HG02973 (cell line): ENCODE measurements at regions not wholly inside any gene's neighbourhood (a gene's known extent, or its start where the extent isn't known, plus 50 kb on each side); places are given as distances from the start of the nearest gene placed in this dataset.
"Not testable (repeated sequence)": the region's sequence is repeated elsewhere in the genome, so short reads cannot be mapped to it uniquely, and the experiment has no call there.

Experiments used
- ATAC-seq: cut with Tn5 transposase; IDR thresholded peaks from one replicate; pipeline ENCODE4 v1.9.1; 2021; ENCODE audit warnings: moderate library complexity; ENCODE audit not compliant: unreplicated experiment

DNA sequence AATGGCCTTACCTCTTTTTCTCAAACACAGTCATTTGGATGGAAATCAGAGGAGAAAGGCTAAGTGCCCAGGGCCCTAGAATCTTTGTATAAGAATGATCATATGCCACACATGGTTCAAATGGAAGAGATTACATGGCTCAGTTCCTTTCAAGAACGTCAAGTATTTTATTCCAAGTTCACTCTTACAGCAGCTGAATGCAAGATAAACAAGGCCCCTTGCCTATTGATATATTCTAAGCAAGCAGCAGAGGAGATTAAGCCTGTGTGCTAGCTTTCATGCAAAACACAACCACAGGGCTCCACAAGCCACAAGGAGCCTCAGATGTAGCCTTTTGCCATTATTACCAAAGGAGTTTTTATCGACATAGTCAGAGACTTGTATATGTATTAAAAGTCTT lies 55.3 kb upstream of the SLCO6A1 start:
- no peak for ATAC-seq

DNA sequence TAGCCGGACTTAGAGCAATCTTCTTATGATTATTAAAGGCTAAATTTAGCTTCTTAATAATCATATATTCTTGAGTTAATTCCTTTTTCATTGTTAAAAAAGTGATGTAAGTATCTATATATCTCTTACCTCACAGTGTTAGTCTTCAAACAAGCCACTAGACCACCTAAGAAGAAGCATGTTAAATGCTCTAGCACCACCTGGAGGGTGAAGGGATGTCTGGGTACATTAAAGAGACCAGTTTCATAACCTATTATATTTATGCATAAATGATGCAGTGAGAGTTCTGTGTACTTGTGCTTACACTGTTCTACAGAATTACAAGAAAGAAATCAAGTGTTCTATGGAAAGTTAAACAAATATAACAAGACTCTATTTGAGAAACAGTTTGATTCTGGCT lies 55.9 kb upstream of the SLCO6A1 start:
- ATAC-seq: no peak

DNA sequence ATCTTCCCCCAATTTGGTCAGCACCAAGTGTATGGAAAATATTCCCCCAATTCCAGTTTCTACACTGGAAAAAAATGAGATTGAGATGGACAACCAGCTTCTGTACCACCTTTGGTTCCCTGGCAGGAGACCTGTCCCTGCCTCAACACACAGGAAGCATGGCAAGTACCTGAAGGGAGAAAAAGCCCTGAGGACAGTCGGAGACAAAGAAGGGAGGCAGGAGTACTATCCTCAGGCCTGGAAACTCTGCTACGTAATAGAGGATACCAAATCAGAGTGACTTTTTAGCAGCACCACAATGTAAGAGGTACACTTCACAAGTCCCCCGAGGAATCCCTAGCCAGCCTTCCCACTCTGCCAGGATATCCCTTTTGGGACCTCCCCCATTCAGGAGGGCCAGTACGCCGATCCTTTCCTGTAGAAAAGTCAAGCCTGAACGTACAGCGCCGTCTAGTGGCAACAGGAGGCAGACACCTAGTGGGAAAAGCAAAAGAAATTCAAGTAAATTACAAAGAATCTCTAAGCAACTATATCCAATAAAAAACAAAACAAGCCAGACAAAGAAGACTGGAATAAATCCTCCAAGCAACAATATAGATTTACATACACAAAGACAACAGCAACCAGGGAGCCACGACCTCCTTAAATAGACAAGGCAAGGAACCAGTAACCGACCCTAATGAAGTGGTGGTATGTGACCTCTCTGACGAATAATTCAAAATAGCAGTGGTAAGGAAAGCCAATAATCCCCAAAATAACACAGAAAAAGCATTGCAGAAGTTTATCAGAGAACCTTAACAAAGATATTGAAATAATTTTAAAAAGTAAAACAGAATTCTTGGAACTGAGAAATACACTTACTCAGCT lies 63.3 kb upstream of the SLCO6A1 start:
- peak; percentile 74 for ATAC-seq

DNA sequence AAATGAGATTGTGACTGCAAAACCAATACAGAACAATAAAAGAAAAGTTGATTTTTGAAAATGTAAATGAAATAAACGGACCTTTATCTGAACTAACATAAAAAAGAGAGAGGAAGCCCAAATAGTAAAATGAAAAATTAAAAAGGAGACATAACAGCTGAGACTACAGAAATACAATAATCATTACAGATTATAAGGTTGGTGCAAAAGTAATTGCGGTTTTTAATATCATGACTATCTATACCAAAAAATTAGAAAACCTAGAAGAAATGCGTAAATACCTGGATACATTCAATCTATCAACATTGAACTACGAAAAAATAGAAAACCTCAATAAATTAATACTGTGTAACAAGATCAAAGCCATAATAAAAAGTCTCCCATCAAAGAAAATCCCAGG lies 71.9 kb upstream of the SLCO6A1 start:
- no peak for ATAC-seq

DNA sequence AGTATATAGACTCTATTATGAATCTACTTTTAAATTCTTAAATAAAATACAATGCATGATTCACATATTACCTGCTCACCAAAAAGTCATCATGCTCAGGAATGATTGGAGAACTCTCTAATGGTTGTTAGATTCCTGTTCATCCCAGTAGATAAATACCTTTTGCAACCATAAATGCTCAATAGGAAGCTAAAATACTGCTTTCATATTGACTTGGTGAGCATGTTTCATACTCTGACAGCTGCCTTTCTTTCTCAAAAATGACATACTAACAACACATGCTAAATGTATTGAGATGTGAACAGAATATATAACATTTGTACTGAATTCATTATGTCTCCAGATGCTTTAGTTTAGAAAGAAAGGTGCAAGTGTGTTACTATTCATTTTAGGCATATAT lies 79.6 kb upstream of the SLCO6A1 start:
- no peak for ATAC-seq

DNA sequence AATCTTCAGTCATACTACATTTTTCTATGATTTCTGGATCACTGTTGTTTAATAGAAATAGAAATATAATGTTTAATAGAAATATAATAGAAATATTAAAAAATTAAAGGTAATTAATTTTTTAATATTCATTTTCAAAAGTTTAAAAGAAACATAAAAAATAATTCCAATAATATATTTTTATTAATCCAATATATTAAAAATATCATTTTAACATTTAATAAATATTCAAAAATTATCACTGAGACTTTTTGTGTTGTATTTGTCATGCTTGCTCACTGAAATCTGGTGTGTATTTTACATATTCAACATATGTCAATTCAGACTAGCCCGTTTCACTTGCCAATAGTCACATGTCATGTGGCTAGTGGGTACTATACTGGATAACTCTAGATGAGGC lies 80.6 kb upstream of the SLCO6A1 start:
- no peak for ATAC-seq

DNA sequence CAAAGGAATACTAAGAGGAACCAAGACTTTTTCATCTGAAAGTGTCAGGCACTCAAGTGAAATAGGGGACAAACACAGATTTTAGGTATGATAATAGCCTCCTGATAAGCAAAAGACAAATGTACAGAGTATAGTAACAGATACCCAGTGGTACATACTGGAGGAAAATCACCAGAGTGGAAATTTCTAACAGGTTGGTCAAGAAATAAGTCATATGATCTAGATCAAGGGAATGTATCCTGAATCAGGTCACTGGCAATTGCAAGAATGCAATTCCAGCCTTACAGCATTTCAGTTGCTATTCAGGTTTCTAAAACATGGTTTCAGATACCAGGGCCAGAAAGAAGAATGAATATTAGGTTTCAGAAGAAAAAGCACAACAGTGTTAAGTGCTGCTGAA lies 82.2 kb upstream of the SLCO6A1 start:
- no peak for ATAC-seq

DNA sequence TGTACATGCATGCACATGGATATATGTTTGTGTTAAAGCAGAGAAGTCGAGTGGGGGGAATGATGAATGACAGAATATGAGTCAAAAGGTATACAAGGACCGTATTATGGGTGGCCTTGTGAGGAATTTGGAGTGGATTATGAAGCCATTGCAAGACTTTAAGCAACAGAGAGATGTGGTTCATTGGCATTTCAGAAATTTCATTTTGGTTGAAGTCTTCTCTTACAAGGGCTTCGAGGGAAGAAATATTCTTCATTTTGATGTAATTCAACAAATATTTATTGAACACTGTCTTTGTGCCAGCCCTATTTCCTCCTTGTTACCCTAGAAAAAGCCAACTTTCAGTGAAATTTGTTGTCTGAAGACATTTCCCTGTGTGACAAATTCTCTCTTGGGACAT lies 83.9 kb upstream of the SLCO6A1 start:
- ATAC-seq: no peak

DNA sequence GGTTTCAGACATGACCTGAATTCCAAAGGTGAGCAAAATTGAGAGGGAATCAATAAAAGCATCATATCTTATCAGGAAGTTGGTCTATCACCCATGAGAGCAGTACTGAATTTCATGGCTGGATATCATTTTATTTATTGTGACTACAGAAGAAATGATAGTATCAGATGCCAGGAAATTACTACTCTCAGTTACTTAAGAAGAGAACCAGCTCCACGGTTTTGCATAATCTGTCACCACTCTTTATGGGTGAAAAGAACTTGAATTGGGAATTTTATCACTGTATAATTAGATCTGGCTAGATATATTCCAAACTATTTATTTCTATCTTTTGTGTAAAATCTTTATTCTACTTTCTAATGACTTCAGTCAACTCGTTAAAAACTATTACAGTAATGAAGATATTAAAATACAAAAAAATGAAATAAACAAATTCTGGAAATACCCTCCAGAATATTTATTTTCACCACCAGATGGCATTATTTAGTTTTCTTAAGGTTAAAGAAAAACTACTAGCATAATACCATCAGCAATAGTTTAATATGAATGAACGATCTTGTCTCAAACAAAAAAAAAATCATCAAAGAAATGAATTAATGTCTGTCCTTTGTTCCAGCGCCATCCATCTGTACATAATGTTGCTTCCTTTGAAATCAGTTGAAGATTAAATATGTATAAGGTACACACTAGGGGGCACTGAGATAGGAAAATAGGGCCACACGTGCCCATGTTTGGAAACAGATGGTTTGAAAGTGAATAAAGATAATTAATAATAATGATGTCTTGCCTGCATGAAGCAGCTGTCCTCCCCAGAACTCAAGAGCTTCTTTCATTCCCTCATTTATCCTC lies 84.7 kb upstream of the SLCO6A1 start:
- ATAC-seq: no peak

DNA sequence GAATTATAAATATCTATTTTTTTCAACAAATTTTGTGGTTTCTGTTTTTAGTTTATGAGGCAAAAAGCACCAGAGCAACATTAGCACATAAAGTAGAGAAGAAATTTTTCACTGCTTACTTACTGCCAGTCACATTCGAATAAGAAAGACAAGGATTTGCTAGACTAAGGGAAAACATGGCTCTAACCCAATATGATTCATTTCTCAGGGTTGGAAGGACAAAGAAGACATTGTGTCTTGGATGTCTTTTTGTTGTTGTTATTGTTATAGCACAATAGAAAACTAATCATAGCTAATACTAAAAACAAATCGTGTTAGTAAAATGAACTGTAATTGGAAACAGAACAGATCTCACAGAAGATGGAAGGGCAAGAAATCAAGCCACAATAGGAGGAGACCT lies 90.9 kb upstream of the SLCO6A1 start:
- no peak for ATAC-seq

DNA sequence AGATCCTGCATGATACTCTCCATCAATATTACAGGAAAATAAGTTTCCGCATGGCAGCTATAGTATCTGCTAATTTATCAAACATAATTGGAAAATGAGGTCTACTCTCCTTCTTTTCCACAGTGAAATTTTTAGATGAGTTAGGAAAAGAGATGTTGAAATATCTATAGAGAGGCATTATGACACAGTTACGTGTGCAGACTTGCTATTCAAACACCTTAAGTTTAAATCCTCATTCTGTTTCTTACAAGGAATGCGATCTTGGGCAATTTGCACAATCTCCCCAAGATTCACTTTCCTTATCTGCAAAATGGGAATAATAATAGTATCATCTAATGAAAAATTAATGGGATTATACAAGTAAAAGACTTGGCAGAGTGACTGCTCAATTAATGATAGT lies 91.7 kb upstream of the SLCO6A1 start:
- ATAC-seq: no peak

DNA sequence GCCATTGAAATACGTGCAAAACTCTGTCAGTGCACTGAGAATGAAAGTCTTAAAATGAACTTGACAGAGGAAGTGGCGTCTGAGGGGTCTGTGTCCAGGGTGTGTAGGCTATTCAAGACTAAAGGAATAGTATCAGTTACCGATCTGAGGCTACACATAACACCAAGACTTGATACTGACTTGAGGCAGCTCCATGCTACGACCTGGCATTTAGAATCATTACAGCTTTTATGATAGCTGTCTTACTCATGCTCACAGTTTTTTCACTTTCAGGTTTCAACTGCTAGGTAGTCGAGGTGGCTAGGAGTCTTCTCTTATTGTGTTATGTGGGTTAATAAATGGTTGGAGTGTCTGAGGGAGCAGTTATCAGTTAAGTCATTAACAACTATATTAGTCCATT lies 92.8 kb upstream of the SLCO6A1 start:
- peak; percentile 82 for ATAC-seq

DNA sequence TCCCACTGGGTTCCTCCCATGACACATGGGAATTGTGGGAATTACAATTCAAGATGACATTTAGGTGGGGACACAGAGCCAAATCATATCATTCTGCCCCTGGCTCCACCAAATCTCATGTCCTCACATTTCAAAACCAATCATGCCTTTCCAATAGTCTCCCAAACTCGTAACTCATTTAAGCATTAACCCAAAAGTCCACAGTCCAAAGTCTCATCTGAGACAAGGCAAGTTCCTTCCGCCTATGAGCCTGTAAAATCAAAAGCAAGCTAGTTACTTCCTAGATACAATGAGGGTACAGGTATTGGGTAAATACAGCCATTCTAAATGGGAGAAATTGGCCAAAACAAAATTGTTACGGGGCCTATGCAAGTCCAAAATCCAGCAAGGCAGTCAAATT lies 93.8 kb upstream of the SLCO6A1 start:
- ATAC-seq: not testable (repeated sequence)

DNA sequence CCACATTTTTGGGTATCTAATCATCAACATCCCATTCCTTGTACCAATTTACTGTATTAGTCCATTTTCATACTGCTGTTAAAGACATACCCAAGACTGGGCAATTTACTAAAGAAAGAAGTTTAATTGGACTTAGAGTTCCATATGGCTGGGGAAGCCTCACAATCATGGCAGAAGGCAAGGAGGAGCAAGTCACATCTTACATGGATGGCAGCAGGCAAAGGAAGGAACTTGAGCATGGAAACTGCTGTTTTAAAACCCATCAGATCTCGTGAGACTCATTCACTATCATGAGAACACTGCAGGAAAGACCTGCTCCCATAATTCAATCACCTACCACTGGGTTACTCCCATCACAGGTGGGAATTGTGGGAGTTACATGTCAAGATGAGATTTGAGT lies 95.4 kb upstream of the SLCO6A1 start:
- no peak for ATAC-seq

DNA sequence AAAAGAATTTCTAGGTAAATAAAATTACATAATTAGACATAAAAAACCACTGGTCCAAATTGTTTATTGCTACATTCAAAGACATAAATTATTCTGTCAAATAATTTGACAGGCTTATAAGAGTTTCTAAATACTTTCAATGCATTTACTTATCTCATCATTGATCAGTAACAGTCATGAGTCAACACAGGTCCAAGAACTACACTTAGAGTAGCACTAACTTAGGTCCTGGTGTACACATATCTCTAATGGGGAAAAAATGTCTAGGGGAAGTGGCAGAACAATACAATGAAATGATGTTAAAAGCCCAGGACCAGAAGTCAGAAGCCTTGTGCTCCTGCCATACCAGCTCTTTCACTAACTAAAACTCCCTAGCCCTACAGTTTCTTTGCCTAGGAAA lies 96.5 kb upstream of the SLCO6A1 start:
- no peak for ATAC-seq

DNA sequence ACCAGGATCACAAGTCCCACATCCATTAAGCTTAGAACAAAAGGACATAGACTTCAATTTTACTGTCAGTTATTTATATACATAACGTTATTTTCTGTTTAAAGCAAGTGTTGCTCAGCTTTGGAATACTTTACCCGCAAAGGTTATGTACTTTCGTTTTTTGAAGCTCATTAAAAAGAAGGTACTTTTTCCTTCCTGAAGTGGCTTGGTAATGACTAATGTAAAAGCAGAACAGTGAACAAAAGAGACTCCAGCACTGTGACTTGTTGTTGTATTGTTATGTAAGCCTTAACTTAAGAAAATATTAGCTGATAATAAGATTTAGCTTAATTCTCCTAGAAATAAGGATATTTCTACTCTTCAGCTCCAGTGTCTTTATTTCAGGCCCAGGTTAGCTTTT lies 97.3 kb upstream of the SLCO6A1 start:
- ATAC-seq: peak; percentile 68

DNA sequence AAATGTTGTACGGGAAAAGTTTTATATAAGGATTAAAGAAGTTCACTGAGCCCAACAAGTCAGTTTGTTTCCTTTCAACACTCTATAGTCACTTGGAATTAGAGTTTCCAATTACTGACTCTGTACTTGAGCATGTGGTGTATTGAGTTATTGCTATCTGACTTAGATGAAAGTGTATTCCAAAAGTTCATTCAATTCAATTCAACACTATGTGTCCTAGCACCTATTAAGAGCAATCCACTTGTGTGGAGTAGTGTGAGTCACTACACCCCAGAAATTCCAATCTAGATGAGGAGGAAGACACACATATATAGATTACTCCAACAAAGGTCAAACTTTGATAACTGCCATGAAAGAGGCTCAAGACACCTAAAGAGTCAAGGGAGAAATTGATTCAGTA lies 98.2 kb upstream of the SLCO6A1 start:
- no peak for ATAC-seq

DNA sequence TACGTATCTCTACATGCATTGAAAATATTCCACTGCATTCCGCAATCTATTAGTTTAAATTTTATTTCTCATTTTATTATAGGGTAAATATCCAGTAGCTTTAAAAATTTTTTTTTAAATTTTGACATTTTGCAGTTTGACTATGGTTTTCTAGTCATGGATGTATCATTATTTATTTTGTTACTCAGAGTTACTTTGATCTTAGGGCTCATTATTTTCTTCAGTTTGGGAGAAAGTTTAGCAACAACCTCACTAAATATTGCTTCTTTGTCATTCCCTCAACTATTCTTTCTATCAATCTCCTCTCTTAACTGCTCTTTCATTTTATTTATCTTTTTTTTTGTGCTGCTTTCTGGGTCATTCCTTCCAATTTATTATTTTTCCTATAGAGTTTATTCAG lies 100.5 kb upstream of the SLCO6A1 start:
- no peak for ATAC-seq

DNA sequence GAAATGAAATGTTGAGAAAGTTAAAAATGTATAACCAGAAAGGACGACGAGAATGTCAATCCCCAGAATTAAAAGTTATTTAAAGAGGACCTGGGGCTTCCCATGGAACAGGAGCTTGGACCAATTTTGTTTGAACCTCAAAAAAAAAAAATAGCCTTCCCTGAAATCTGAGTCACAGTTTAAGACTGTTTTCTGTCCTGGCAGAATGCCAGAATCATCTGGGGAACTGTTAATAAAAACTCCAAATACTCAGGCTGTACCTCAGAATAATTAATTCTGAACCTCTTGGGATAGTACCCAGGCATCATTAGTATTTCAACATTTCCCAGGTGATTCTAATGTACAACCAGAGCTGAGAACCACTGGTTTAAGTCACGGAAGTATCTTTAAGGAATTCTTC lies 102.2 kb upstream of the SLCO6A1 start:
- ATAC-seq: no peak

DNA sequence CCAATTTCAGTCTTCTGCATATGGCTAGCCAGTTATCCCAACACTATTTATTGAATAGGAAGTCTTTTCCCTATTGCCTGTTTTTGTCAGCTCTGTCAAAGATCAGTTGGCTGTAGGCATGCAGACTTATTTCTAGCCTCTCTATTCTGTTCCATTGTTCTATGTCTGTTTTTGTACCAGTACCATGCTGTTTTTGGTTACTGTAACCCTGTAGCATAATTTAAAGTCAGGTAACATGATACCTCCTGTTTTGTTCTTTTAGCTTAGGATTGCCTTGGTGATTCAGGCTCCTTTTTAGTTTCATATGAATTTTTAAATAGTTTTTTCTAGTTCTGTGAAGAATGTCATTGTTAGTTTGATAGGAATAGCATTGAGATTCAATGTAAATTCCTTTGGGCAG lies 104.9 kb upstream of the SLCO6A1 start:
- ATAC-seq: no peak

DNA sequence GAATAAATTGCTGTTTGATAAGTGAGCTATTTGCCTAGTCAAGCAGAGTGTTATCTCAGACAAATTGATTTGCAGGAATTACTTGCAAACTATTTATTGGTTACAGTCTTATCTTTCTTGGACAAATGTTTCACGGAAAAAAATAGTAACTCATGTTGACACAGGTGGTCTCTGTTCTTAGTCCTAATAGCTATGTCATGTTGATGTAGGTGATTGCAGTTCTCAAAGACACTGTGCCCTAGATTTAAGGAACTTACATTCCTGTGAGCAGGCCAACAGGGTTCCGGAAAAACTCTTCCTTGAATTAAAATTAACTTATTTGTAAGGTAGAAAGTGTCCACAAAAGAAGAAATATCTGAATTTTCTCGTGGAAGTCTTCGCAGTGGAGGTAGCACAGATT lies 109.6 kb upstream of the SLCO6A1 start:
- no peak for ATAC-seq

DNA sequence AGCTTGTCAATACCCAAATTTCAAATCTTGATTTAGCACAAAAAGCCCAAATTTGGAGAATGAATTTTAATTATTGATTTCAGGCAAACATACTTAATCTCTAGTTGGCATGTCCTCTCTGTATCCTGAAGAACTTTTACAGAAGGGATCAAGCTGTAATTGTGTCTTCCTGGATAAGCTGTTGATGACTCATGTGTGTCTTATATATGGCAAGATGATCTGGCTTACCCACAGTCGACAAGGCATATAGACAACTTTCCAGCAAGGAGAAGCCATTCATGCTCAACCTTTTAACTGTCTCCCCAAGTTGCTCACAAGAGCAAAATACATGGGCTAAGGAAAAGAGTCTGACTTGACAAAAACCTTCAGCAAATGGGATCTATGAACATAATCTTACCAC lies 112.5 kb upstream of the SLCO6A1 start:
- no peak for ATAC-seq
